Neural cell (in vitro differentiated cells): ENCODE measurements at regions not wholly inside any gene's neighbourhood (a gene's known extent, or its start where the extent isn't known, plus 50 kb on each side); places are given as distances from the start of the nearest gene placed in this dataset.

ENCODE experiments used
- H2AFZ ChIP-seq: fragments of 200-600, 300-800 bp; sonication (generic), shearing (Covaris generic); 2 replicates; pipeline ENCODE4 v1.6.0; 2014; ENCODE audit warnings: low read depth, mild to moderate bottlenecking, antibody characterized with exemption, low read length, moderate library complexity
- H3F3A ChIP-seq: fragments of 200-600 bp; shearing (Covaris generic); 2 replicates; pipeline ENCODE4 v1.6.1; 2016; ENCODE audit warnings: mild to moderate bottlenecking, moderate library complexity, mixed read lengths, antibody characterized with exemption, low read length; ENCODE audit not compliant: insufficient read depth, poor library complexity, severe bottlenecking
- H3K27ac ChIP-seq: fragments of 200-600, 300-800 bp; sonication (generic), shearing (Covaris generic); 2 replicates; pipeline ENCODE4 v1.5.1; 2014; ENCODE audit warnings: mild to moderate bottlenecking, low read length, moderate library complexity
- H3K27me3 ChIP-seq: fragments of 300-800, 200-600 bp; sonication (generic), shearing (Covaris generic); 2 replicates; pipeline ENCODE4 v1.6.0; 2014; ENCODE audit warnings: mild to moderate bottlenecking, low read depth, low read length, moderate library complexity; ENCODE audit not compliant: insufficient read depth
- H3K36me3 ChIP-seq: fragments of 300-800, 200-600 bp; sonication (generic), shearing (Covaris generic); 2 replicates; pipeline ENCODE4 v1.5.1; 2014; ENCODE audit warnings: mild to moderate bottlenecking, antibody characterized with exemption, low read length, moderate library complexity; ENCODE audit not compliant: insufficient read depth
- H3K4me2 ChIP-seq: fragments of 300-800, 200-600 bp; sonication (generic), shearing (Covaris generic); 2 replicates; pipeline ENCODE4 v1.6.0; 2014; ENCODE audit warnings: mild to moderate bottlenecking, low read length
- H3K4me3 ChIP-seq: fragments of 300-800, 200-600 bp; sonication (generic), shearing (Covaris generic); 2 replicates; pipeline ENCODE4 v1.5.1; 2014; ENCODE audit warnings: mild to moderate bottlenecking, low read length, moderate library complexity
- H3K79me2 ChIP-seq: fragments of 200-600 bp; shearing (Covaris generic); replicated peaks from 2 replicates; pipeline ENCODE4 v1.6.0; 2014; ENCODE audit warnings: mild to moderate bottlenecking, low read length, moderate library complexity; ENCODE audit not compliant: insufficient read depth
- H3K9ac ChIP-seq: fragments of 300-800, 200-600 bp; sonication (generic), shearing (Covaris generic); 2 replicates; pipeline ENCODE4 v1.6.1; 2016; ENCODE audit warnings: mild to moderate bottlenecking, low read length, mixed read lengths
- H3K9me2 ChIP-seq: fragments of 200-600 bp; shearing (Covaris generic); 2 replicates; pipeline ENCODE4 v1.6.1; 2016; ENCODE audit warnings: mild to moderate bottlenecking, low read length, mixed read lengths; ENCODE audit not compliant: insufficient read depth
- H3K9me3 ChIP-seq: fragments of 200-600, 300-800 bp; sonication (generic), shearing (Covaris generic); 2 replicates; pipeline ENCODE4 v1.6.1; 2016; ENCODE audit warnings: mild to moderate bottlenecking, mixed run types, low read length, moderate library complexity, mixed read lengths
- H4K20me1 ChIP-seq: fragments of 200-600 bp; shearing (Covaris generic); 2 replicates; pipeline ENCODE4 v1.6.1; 2016; ENCODE audit warnings: mild to moderate bottlenecking, mixed run types; ENCODE audit not compliant: insufficient read depth
- EP300 ChIP-seq: fragments of 450-650 bp; conservative IDR thresholded peaks from 2 replicates; pipeline ENCODE4 v1.6.1; 2014; ENCODE audit warnings: antibody characterized with exemption, mild to moderate bottlenecking, moderate library complexity; ENCODE audit not compliant: poor library complexity, severe bottlenecking
- EZH2 ChIP-seq: fragments of 200-600, 300-800 bp; shearing (Covaris generic), sonication (generic); IDR thresholded peaks from 2 replicates; pipeline ENCODE4 v1.6.1; 2014; ENCODE audit warnings: antibody characterized with exemption, low read length, borderline replicate concordance, mild to moderate bottlenecking; ENCODE audit not compliant: insufficient read depth, poor library complexity, severe bottlenecking
- MXI1 ChIP-seq: fragments of 450-650 bp; conservative IDR thresholded peaks from 2 replicates; pipeline ENCODE4 v1.6.1; 2014; ENCODE audit warnings: antibody characterized with exemption, mild to moderate bottlenecking; ENCODE audit not compliant: poor library complexity, severe bottlenecking
- POLR2AphosphoS5 ChIP-seq: IDR thresholded peaks from 2 replicates; pipeline ENCODE4 v1.6.1; 2012
- RAD21 ChIP-seq: fragments of 450-650 bp; conservative IDR thresholded peaks from 2 replicates; pipeline ENCODE4 v1.6.1; 2014; ENCODE audit warnings: antibody characterized with exemption, mild to moderate bottlenecking, moderate library complexity
- REST ChIP-seq: IDR thresholded peaks from 2 replicates; pipeline ENCODE4 v1.6.1; 2012; ENCODE audit warnings: borderline replicate concordance
- SMC3 ChIP-seq: fragments of 450-650 bp; conservative IDR thresholded peaks from 2 replicates; pipeline ENCODE4 v1.6.1; 2014; ENCODE audit warnings: antibody characterized with exemption, mild to moderate bottlenecking, moderate library complexity; ENCODE audit not compliant: poor library complexity
- TAF1 ChIP-seq: IDR thresholded peaks from 2 replicates; pipeline ENCODE4 v1.6.1; 2012; ENCODE audit warnings: low read depth
- TF ChIP-seq, protein P1 (sequence below): fragments of 450-650 bp; IDR thresholded peaks from 2 replicates; pipeline ENCODE4 v1.5.1; 2014; ENCODE audit warnings: antibody characterized with exemption, mild to moderate bottlenecking, moderate library complexity; ENCODE audit not compliant: poor library complexity, severe bottlenecking

- H2AFZ ChIP-seq = no peak overlapping the region
- H3K27ac ChIP-seq = no peak overlapping the region
- H3K9me2 ChIP-seq = no peaks in the 10 kb centered on the region
- no peaks in the 10 kb centered on the region for H3K9me3 ChIP-seq
- H3K4me3 ChIP-seq = no peak overlapping the region
- TF ChIP-seq, protein P1, sequence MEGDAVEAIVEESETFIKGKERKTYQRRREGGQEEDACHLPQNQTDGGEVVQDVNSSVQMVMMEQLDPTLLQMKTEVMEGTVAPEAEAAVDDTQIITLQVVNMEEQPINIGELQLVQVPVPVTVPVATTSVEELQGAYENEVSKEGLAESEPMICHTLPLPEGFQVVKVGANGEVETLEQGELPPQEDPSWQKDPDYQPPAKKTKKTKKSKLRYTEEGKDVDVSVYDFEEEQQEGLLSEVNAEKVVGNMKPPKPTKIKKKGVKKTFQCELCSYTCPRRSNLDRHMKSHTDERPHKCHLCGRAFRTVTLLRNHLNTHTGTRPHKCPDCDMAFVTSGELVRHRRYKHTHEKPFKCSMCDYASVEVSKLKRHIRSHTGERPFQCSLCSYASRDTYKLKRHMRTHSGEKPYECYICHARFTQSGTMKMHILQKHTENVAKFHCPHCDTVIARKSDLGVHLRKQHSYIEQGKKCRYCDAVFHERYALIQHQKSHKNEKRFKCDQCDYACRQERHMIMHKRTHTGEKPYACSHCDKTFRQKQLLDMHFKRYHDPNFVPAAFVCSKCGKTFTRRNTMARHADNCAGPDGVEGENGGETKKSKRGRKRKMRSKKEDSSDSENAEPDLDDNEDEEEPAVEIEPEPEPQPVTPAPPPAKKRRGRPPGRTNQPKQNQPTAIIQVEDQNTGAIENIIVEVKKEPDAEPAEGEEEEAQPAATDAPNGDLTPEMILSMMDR = no peak
- no peak for TF ChIP-seq MXI1
- no peak for TF ChIP-seq POLR2AphosphoS5
- no peak for TF ChIP-seq SMC3
- no peak for TF ChIP-seq RAD21
- TF ChIP-seq TAF1 = no peak
- TF ChIP-seq REST = no peak
- TF ChIP-seq EP300 = no peak
- no peak for TF ChIP-seq EZH2
- no peaks in the 10 kb centered on the region for H3K79me2 ChIP-seq
- H3F3A ChIP-seq = no peaks in the 10 kb centered on the region
- H3K4me2 ChIP-seq = no peak overlapping the region
- no peaks in the 10 kb centered on the region for H3K27me3 ChIP-seq
- no peak overlapping the region for H3K9ac ChIP-seq
- no peaks in the 10 kb centered on the region for H3K36me3 ChIP-seq
- no peaks in the 10 kb centered on the region for H4K20me1 ChIP-seq
Measured at GRCh38 chr9:95595721-95596295, 79.0 kb upstream of the PTCH1 start.

DNA sequence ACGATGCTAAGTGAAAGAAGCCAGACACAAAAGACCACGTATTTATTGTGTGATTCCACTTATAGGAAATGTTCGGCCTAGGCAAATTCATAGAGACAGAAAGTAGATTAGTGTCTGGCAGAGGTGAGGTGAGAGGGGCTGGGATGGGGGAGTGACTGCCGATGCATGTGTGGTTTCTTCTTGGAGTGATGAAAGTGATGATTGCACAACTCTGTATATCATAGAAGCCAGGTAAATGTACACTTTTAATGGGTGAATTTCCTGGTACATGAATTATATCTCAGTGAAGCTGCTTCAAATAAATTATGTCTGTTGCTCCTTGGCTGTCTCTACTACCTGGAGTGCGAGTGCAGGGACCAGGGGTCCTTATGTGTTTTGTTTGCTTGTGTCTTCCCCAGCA, 76.2 kb upstream of the PTCH1 start:
- H4K20me1 ChIP-seq = no peaks in the 10 kb centered on the region
- H3K4me3 ChIP-seq = no peak overlapping the region
- no peaks in the 10 kb centered on the region for H3K9me3 ChIP-seq
- no peak overlapping the region for H3K9ac ChIP-seq
- no peaks in the 10 kb centered on the region for H3F3A ChIP-seq
- no peak overlapping the region for H3K27ac ChIP-seq
- TF ChIP-seq REST = no peak
- TF ChIP-seq, protein P1 = no peak
- no peak for TF ChIP-seq MXI1
- no peak for TF ChIP-seq POLR2AphosphoS5
- no peak for TF ChIP-seq RAD21
- no peak for TF ChIP-seq TAF1
- TF ChIP-seq EP300 = no peak
- TF ChIP-seq SMC3 = no peak
- no peak for TF ChIP-seq EZH2
- no peak overlapping the region for H3K4me2 ChIP-seq
- no peaks in the 10 kb centered on the region for H3K36me3 ChIP-seq
- H3K9me2 ChIP-seq = no peaks in the 10 kb centered on the region
- no peak overlapping the region for H2AFZ ChIP-seq
- H3K27me3 ChIP-seq = no peaks in the 10 kb centered on the region
- H3K79me2 ChIP-seq = no peaks in the 10 kb centered on the region
